ENCODE measurements at regions not wholly inside any gene's neighbourhood (a gene's known extent, or its start where the extent isn't known, plus 50 kb on each side); places are given as distances from the start of the nearest gene placed in this dataset.

DNA sequence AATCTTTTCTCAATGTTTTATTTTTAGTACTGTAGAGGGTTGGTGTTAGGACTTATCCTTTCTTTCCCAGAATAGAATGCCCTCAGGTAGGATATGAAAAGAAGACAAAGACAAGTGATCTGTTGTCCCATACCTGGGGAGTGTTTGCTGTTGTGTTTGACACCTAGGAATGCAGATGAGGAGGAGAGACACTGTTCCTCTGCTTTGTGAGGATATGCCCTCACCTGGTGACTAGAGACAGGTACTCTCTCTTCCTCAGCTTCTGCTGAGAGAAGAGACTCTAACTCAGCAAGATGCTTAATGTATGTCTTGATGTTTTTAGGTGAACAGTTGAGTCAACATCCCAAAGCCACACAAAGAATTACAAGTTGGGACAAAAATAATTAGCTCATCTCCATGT, 468.4 kb downstream of the PRR16 start:
- Histone ChIP-seq H3K27me3 (replicated peaks in 1 of 4; ENCODE audit: control extremely low read depth in 1 of 4, control insufficient read depth in 3 of 4, insufficient read depth in 4 of 4, low read length in 3 of 4) (no peaks in the 10 kb centered on the region), H3K36me3 (replicated peaks in 1 of 2; ENCODE audit: control extremely low read depth in 1 of 2, control insufficient read depth in 1 of 2, extremely low read depth in 1 of 2, insufficient read depth in 2 of 2, low read length in 1 of 2) (no peaks in the 10 kb centered on the region), H3K9me3 (ENCODE audit: control extremely low read depth in 1 of 3, control insufficient read depth in 2 of 3, insufficient read depth in 1 of 3, low read length in 2 of 3) (peaks cover 0 to 12% (median 0%) of the 10 kb centered on the region in 3 donors), H3K79me2 (ENCODE audit: control insufficient read depth, insufficient read depth, low read length) (no peaks in the 10 kb centered on the region), H4K20me1 (ENCODE audit: control insufficient read depth, insufficient read depth, low read length, poor library complexity, severe bottlenecking) (no peaks in the 10 kb centered on the region), H3K4me1 (ENCODE audit: control insufficient read depth in 2 of 2, insufficient read depth in 2 of 2, low read length in 2 of 2) (no peaks in the 10 kb centered on the region), H3K4me3 (ENCODE audit: control extremely low read depth in 1 of 5, extremely low read depth in 1 of 5, insufficient read depth in 1 of 5, low read depth in 2 of 5, low read length in 4 of 5) (no peak overlapping the region), H2AFZ (ENCODE audit: insufficient read depth, low read depth, low read length, poor library complexity, severe bottlenecking) (no peak overlapping the region), H3K27ac (ENCODE audit: low read length in 2 of 2) (no peak overlapping the region), H3K4me2 (replicated peaks; ENCODE audit: low read depth, low read length, poor library complexity, severe bottlenecking) (no peak overlapping the region), H3K9ac (ENCODE audit: low read length) (no peak overlapping the region)
- intact Hi-C loops (cut with micrococcal nuclease) = no loop called here
- Mint-ChIP-seq H3K27me3 (no peaks in the 10 kb centered on the region), H3K4me1 (no peaks in the 10 kb centered on the region), H3K4me3 (no peak overlapping the region), H3K27ac (no peak overlapping the region), H3K9me3 (ENCODE audit: insufficient read depth) (peaks cover 4% of the 10 kb centered on the region)
- ChIA-PET CTCF (no interaction called here), POLR2A (no interaction called here)
- no peak for DNase-seq
- TF ChIP-seq, protein P1, sequence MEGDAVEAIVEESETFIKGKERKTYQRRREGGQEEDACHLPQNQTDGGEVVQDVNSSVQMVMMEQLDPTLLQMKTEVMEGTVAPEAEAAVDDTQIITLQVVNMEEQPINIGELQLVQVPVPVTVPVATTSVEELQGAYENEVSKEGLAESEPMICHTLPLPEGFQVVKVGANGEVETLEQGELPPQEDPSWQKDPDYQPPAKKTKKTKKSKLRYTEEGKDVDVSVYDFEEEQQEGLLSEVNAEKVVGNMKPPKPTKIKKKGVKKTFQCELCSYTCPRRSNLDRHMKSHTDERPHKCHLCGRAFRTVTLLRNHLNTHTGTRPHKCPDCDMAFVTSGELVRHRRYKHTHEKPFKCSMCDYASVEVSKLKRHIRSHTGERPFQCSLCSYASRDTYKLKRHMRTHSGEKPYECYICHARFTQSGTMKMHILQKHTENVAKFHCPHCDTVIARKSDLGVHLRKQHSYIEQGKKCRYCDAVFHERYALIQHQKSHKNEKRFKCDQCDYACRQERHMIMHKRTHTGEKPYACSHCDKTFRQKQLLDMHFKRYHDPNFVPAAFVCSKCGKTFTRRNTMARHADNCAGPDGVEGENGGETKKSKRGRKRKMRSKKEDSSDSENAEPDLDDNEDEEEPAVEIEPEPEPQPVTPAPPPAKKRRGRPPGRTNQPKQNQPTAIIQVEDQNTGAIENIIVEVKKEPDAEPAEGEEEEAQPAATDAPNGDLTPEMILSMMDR (IDR thresholded peaks at IDR 0.05) = no peak
- TF ChIP-seq EZH2 (IDR thresholded peaks at IDR 0.05; ENCODE audit: borderline replicate concordance, insufficient read depth, low read depth, low read length, poor library complexity, severe bottlenecking) = no peak
- ATAC-seq (ENCODE audit: low read depth) = no peak

DNA sequence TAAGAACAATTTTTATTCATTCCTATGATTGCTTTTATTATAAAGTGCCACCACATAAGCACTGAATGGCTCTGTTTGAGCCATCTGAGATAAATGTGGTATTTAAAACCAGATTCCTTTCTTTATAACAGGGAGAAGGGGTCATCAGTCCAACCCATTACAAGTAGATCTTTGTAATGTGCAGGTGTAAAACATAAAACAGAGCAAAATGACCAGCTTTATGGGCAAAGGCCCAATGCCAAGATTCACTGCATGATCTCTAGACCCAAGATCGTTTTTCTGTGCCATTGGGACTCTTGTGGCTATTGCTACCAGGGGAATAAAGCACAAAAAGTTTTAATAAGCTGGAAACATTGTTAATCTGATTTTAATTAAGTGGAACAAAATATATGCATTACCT, 469.9 kb downstream of the PRR16 start:
- no peaks in the 10 kb centered on the region for H3K4me1 Mint-ChIP-seq
- H3K9me3 Mint-ChIP-seq (ENCODE audit: insufficient read depth) = peaks cover 4% of the 10 kb centered on the region
- no peak for ATAC-seq (ENCODE audit: low read depth)
- POLR2A ChIA-PET = no interaction called here
- H3K27ac ChIP-seq (ENCODE audit: low read length in 2 of 2) = no peak overlapping the region
- TF ChIP-seq EZH2 (IDR thresholded peaks at IDR 0.05; ENCODE audit: borderline replicate concordance, insufficient read depth, low read depth, low read length, poor library complexity, severe bottlenecking) = no peak
- TF ChIP-seq, protein P1 (IDR thresholded peaks at IDR 0.05) = no peak
- no peak for DNase-seq
- H3K79me2 ChIP-seq (ENCODE audit: control insufficient read depth, insufficient read depth, low read length) = no peaks in the 10 kb centered on the region
- no peak overlapping the region for H3K27ac Mint-ChIP-seq
- H3K9me3 ChIP-seq (ENCODE audit: control extremely low read depth in 1 of 3, control insufficient read depth in 2 of 3, insufficient read depth in 1 of 3, low read length in 2 of 3) = peaks cover 0 to 12% (median 0%) of the 10 kb centered on the region in 3 donors
- no peaks in the 10 kb centered on the region for H3K27me3 Mint-ChIP-seq
- no peak overlapping the region for H3K4me3 Mint-ChIP-seq
- intact Hi-C loops (cut with micrococcal nuclease) = no loop called here
- H3K4me1 ChIP-seq (ENCODE audit: control insufficient read depth in 2 of 2, insufficient read depth in 2 of 2, low read length in 2 of 2) = no peaks in the 10 kb centered on the region
- no peak overlapping the region for H2AFZ ChIP-seq (ENCODE audit: insufficient read depth, low read depth, low read length, poor library complexity, severe bottlenecking)
- CTCF ChIA-PET = no interaction called here
- WGBS (ENCODE audit: insufficient coverage) = 60% methylated on average over 1 of the region's 1 CpG
- H3K36me3 ChIP-seq (replicated peaks in 1 of 2; ENCODE audit: control extremely low read depth in 1 of 2, control insufficient read depth in 1 of 2, extremely low read depth in 1 of 2, insufficient read depth in 2 of 2, low read length in 1 of 2) = no peaks in the 10 kb centered on the region
- no peak overlapping the region for H3K4me3 ChIP-seq (ENCODE audit: control extremely low read depth in 1 of 5, extremely low read depth in 1 of 5, insufficient read depth in 1 of 5, low read depth in 2 of 5, low read length in 4 of 5)
- no peak overlapping the region for H3K4me2 ChIP-seq (replicated peaks; ENCODE audit: low read depth, low read length, poor library complexity, severe bottlenecking)
- H4K20me1 ChIP-seq (ENCODE audit: control insufficient read depth, insufficient read depth, low read length, poor library complexity, severe bottlenecking) = no peaks in the 10 kb centered on the region
- H3K9ac ChIP-seq (ENCODE audit: low read length) = no peak overlapping the region
- no peaks in the 10 kb centered on the region for H3K27me3 ChIP-seq (replicated peaks in 1 of 4; ENCODE audit: control extremely low read depth in 1 of 4, control insufficient read depth in 3 of 4, insufficient read depth in 4 of 4, low read length in 3 of 4)

Data from B cell (primary cell).